HG03439 (cell line): ENCODE measurements at regions not wholly inside any gene's neighbourhood (a gene's known extent, or its start where the extent isn't known, plus 50 kb on each side); places are given as distances from the start of the nearest gene placed in this dataset.
A peak's percentile ranks its signal among the peaks of the same experiment; 100 is the strongest.
"Not testable (repeated sequence)": the region's sequence is repeated elsewhere in the genome, so short reads cannot be mapped to it uniquely, and the experiment has no call there.

Experiments used
- ATAC-seq: cut with Tn5 transposase; IDR thresholded peaks from one replicate; pipeline ENCODE4 v1.9.1; 2021; ENCODE audit warnings: mild to moderate bottlenecking, moderate library complexity; ENCODE audit not compliant: unreplicated experiment

DNA sequence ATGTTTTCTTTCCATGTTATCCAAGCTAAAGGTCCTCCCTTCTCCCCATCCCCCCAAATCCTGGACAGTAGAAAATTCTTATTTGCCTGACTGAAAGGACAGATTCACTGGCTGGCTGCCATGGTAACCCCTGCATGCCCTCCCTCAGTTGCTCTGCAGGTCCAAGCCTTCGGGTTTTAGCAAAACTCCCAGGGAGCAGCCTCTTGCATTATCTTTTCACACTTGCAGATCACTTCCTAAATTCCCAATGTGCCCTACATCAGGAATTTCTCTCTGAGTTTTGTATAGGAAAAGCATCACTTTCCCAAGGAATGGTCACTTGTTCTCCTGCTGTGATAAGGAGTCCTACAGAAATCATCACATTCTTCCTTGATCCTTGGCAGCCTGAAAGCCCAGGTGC is 75.0 kb upstream of the TENM4 start:
- ATAC-seq: no peak

DNA sequence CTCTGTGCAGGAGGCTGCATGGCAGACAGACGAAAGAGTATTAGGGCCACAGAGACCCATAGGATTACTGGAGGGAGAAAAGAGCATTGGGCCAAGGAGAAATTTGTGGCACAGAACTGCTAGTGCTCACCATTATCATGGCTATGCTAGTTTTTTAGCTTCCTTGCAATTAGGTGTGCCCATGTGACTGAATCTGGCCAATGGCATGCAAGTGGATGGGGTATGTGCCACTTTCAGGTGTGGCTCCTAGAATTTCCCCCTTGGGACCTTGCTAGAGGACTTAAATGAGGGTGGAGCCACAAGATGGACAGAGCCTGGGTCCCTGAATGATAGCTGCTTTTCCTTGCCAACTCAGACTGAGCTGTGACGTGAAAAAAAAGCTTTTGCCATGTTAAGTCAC is 73.9 kb upstream of the TENM4 start:
- ATAC-seq: no peak

DNA sequence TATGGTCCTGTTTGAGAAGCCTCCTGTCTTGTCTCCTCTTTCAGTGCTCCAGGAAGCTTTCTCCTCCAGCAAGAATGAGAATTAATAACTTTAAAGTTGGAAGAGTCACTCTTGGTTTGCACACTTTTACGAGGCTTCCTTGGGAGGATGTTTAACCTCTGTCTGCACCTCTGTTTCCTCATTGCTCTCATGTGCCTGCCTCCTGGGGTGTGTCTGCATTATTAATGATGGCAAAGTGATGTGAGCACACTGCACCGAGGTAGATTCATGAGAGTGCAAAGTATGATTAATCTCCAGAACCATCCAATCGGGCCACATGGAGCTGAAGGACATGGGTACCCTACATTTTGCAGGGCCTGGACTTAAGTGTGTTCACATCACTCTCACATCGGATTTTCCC is 73.5 kb upstream of the TENM4 start:
- ATAC-seq: no peak

DNA sequence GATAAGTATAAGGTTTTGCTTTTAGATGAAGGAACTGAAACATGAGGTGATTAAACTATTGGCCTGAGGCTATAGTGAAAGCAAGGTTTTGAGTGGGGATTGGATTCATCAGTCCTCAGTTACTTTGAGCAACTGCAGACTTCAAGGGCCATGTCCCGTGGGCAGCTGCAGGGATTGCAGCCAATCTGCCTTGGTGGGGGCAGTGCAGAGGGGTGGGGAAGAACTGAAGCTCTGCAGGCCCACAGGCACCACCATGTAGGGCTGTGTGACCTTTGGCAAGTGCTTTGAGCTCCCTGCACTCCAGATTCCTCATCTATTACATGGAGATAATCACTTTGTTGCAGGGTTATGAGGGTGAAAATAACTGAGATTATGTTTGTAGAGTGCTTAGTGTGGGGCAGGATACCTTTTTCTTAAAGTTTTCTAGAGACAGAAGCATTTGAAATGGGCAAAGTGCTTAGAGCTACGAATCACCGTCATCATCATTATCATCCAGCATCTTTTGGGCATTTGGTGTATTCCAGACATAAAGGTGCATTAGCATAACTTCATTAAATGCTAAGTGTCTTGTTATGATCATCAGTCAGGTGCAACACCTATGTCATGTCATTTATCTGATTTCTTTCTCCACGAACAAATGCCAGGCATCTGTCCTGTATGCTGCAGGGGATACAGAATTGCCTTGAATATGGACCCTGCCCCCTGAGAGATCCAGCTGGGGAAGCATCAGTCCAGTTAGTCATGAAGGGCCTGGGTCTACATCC is 72.1 kb upstream of the TENM4 start:
- ATAC-seq: no peak

DNA sequence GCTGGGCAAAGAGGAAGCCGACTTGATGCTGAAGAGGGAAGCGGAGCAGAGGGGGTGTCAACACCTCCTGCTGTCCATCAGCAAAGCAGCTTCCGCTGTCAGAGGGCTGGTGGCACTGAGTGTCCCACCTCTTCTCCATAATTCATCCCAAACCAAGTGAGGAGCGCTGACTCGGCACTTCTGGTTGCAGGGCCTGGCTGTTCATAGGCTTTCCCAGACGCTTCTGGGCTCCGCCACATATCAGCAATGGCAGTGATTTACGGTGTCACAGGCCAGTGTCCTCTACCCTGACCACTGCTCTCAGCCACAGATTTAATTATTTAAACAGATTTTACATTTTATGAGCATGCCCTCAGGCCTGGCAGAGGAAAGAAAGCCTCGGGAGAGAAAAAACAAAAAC is 70.1 kb upstream of the TENM4 start:
- ATAC-seq: no peak

DNA sequence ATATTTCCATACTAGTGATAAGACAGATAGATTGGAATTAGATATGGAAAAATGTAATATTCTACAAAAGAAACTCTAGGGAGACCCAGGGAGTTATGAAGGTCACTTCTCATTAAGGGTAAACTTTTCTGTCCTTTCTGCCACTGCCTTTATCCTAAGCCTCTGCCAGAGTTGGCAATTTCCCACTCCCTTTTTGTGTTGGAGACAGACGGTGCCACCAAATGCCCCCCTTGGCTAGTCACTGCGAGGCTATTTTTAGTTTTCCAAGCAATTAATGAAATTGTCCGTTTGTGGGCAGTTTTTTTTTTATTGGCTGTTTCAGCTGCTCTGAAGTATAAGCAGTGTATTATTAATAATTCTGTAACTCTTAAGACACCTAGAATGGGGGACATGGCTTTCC is 67.6 kb upstream of the TENM4 start:
- ATAC-seq: no peak

DNA sequence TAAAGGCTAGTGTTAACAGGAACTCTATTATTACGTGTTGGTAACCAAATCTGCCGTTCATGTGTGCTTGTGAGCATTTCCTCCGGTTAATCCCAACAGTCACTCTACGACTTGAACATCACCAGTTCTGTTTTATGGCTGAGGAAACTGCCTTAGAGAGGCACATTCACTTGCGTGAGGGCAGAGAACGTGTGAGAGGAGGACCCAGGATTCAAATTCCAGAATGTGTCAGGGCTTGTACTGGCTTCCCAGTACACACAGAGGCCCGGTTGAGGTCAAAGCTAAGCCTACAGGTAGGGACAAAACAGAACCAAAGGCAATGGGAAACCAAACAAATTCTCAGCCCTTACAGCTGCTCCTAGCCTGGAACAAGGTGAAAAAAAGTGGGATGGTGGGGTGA is 66.9 kb upstream of the TENM4 start:
- no peak for ATAC-seq

DNA sequence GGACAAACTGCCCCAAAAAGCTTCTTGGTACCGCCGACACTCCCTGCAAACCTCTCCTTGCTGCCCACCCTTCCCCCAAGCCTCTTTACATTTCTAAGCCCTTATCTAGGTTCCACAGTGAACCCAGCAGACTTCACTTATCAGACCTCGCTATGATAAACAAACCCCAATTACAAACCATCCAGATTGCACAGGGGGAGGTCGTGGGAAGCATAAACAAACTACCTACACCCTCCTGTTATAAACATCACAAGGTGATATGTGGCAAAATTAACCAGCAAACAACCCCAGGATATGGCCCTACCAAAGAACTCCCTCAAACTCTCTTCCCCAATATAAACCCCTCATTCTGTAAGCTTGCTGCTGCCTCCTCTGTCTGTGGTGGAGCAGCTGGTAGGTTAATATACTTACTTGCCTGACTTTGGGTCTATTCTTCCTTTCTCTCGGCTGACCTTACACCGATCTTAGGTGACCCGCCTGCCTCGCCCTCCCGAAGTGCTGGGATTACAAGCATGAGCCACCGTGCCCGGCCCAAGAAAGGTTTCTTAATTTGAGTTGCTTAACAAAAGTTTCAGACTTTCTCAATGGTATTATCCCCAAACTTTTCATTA is 66.0 kb upstream of the TENM4 start:
- no peak for ATAC-seq

DNA sequence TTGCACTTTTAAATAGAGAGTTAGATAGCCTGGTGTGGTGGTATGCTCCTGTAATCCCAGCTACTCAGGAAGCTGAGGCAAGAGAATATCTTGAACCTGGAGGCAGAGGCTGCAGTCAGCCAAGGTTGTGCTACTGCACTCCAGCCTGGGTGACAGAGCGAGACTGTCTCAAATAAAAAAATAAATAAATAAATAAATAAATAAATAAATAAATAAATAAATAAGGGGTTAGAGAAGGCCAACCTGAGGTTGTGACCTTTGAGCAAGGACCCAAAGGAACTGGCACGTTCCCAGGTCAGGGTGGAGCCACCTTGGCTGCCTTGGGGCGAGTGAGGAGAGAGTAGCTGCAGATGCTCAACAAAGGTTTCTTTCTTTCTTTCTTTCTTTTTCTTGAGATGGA is 65.3 kb upstream of the TENM4 start:
- no peak for ATAC-seq

DNA sequence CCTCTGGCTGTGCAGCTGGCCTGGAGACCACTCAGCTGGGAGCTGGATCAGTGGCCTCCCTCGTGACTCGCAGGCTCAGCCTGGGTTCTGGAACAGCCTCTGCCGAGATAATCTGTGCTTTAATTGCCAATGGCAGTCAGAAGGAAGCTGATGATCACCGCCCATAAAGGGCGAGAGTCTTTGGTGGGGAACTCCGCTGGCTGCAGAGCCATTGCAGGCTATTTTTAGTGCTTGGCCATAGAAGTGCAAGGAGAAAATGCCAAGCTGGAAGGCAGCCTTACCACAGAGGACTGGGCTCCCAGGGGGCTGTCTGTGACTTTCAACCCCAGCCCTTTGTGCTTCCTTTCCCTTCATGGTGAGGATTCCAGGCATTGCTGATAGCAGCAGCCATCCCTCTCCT is 62.2 kb upstream of the TENM4 start:
- no peak for ATAC-seq

DNA sequence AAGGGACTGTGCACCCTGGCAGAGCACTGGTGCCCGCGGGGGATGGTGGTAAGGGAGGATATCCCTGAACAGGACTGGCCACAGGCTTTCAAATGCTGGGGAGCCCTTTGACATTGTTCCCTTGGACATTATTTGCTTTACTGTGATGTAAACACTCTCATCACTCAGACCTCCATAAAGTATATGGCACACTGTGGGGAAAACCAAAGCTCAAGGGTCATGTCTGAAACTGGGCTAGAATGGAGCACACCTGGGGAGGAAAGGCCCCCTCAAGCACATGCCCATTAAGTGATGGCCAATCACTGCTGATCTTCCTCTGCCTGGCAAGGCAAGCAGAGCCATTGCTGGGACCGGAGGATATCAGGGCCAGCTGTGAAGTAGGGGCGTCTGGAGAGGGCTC is 60.9 kb upstream of the TENM4 start:
- ATAC-seq: no peak

DNA sequence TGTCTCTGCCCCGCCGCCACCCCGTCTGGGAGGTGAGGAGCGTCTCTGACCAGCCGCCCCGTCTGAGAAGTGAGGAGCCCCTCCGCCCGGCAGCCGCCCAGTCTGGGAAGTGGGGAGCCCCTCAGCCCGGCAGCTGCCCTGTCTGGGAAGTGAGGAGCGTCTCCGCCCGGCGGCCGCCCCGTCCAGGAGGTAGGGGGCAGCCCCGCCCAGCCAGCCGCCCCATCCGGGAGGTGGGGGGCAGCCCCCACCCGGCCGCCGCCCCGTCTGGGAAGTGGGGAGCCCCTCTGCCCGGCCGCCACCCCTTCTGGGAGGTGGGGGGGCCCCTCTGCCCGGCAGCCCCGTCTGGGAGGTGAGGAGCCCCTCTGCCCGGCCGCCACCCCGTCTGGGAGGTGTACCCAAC is 59.1 kb upstream of the TENM4 start:
- ATAC-seq: not testable (repeated sequence)

DNA sequence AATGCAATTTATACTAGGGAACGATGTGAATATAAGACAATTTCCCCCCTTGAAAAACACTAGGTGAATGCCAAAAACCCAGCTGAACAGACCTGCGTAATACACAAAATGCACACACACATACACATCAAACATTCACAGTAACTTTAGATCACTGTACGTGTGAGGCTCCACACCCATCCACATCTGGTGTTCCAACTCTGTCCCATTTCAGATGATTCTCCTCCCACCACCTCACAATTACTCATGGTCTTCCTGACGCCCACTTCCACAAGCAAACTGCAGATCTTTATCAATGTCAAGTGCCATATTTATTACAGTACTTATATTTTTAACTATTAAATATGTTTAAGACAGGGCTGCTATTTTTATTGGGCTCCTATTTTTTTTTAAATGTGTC is 57.8 kb upstream of the TENM4 start:
- ATAC-seq: no peak

DNA sequence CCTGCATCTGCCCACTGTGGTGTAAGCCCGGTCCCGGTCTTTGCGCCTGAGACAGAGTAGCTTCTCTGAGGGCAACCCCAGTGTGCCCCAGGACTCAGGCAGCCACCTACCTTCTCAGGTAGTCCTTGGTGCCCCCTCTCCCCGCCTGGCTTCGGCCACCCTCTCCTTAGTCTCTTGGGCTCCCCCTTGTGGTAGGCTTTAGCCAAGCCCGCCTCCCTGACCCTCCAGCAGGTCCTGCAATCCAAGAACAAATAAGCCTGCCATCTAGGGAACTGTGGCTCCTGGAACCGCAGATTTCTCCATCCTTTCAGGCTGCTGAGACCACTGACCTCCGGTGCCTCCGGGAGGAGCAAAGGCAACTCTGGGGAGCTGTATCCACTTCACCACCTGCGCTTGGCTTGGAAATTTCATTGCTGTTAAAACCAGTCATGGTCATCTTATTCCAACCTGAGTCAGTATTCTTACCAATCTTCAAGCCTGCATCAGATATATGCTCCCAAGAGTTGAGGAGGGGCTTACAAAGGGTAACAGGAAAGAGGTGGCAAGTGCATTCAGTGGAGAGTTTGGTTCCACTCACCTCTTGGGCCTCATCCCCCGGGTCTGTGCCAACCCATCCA is 52.8 kb upstream of the TENM4 start:
- peak; percentile 86 for ATAC-seq

DNA sequence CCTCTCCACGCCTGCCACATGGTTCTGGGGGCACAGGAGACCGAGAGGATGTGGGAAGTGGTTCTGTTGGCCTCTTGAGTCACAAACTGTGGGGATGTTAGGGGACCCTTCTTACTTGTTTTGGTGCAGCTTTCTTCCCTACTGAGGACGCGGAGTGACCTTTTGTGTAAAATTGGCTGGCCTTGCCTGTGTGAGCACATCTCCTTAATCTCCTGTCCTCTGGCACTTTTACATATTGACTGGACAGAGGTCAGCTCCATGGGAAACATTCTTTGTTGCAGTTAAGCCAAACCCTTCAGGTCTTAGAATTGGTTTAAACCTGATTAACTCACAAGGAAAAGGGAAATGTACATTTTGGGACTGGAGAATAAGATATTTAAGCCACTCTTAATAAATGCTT is 51.2 kb upstream of the TENM4 start:
- no peak for ATAC-seq
